HG03175 (cell line): ENCODE measurements at regions not wholly inside any gene's neighbourhood (a gene's known extent, or its start where the extent isn't known, plus 50 kb on each side); places are given as distances from the start of the nearest gene placed in this dataset.

Source experiments
- ATAC-seq: cut with Tn5 transposase; IDR thresholded peaks from one replicate; pipeline ENCODE4 v1.9.1; 2021; ENCODE audit warnings: mild to moderate bottlenecking, moderate library complexity; ENCODE audit not compliant: unreplicated experiment

DNA sequence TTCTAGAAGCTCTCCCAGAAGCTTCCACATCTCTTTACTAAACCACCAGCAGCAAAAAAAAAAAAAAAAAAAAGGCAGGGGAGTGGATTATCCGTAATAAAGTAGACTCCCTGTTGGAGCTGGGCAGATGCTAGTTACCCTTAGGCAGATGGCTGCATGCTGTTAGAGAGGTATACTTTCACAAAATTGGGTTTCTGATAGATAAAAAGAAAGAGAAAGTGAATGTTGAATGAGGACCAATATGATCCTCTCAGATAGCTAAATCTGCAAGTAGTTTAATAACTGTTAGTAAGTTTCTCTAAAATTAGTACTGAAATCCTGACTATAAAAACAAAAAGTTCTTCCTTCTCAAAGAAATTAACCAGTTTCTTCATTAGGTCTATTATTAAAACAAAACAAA lies 195.4 kb downstream of the ANAPC10 start:
- ATAC-seq, result peak; percentile 63

DNA sequence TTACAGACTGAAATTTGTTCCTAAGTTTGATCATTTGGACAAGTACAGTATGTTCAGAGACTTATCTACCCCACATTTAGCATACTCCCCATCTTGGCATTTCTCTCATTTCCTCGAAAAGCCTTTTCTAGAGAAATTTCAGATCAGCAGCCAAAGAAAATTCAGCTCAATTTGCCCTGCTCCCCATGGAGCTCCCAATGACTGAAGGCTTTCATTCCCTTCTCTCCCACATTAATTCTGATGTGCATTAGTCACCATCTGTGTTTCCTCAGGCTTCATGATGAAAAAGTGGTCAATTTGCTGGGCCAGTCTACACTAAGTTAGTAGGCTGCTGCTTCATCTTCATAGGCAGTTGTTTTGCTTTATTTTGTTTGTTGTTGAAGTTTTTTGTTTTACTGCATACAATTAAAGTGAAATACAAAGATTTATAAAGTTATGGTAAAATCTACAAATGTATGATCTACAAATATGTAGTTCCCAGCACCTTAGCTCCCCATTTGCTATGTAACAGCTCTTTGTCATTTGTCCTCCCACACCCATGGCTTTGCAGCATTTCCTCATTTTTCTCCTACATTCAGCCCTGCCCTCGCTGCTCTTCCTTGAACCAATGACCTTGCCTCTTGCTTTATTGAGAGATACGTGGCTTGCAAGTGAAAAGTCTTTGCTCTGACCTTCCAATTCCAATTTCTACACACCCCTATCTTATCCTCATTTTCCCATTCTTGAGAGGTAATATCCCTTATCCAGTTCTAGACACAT lies 193.9 kb downstream of the ANAPC10 start:
- ATAC-seq, result no peak

DNA sequence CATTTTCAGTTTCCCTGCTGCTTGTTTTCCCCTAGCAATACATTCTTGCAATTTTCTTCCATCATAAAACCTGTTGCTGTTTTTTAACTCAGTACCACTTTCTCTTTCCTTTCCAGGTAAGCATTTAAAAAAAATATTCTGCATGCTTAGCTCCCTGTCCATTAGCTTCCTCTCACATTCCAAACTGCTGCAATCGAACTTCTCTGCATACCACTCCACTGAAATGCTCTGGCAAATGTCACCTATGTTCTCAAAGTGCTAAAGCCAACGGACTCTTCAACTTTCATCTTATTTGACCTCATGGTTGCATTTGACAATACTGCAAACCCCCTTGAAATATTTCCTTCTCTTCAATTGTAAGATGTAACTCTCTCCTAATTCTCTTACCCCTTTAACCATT lies 192.7 kb downstream of the ANAPC10 start:
- ATAC-seq, result no peak

- ATAC-seq, result no peak
These were observed 191.6 kb downstream of the ANAPC10 start for GRCh38 chr4:144906181-144906925.

DNA sequence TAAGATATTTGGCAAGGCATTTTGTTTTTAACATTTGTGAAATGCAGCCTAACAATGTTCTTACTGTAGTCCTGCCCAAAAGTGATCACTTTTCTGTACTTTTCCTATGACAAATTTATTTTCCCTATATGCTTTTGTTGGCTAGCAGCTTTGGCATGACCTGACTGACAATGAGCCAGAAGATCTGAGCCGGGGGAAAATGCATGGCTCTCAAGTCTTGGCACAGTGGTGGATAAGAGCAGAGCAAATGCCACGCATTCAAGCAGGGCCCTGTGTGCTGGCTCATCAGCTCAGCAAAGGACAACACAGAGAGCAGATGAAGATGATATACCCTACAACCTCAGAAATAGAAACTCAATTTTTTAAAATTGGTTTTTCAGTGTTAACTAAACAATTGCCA lies 187.3 kb downstream of the ANAPC10 start:
- ATAC-seq, result no peak
